ENCODE measurements at regions not wholly inside any gene's neighbourhood (a gene's known extent, or its start where the extent isn't known, plus 50 kb on each side); places are given as distances from the start of the nearest gene placed in this dataset.

GRCh38 chr7:50842041-50842440 lies 59.3 kb upstream of the GRB10 start:
- 90 to 91% methylated on average over 6 of the region's 6 CpGs for WGBS, 2 donors

DNA sequence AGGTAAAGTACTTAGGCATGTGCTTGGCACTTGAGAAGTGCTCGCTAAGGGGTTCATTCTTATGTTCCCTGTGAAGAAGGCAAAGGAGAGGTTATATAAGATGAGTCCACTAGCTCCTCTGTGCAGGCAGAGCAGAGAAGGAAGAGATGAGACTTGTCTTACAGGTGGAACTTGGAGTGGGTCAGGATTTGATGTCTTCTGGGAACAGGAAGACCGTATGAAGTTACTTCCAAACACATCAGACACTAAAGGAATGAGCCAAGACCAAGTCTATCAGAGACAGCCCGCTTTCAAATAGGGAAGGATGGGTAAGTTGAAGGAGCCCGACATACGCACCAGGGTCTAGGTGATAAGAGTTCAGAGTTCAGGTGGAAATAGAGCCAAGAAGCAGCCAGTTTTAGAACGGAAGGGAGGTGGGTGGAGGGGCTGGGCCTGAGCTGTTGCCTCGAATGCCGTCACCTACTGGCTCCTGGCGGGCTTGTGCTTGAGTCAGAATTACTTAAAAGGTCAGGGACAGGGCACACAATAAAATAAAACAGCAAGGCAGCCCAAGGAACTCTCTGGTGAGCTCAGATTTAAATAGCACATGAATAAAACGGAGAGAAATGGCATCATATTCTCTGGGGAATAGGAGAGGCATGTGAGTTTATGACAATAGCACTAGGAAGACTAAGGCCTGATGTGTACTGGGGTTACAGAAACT lies 56.1 kb upstream of the GRB10 start:
- Histone ChIP-seq H3K4me3 (no peak overlapping the region), H3K27ac (no peak overlapping the region), H3K4me1 (no peaks in the 10 kb centered on the region), H3K27me3 (no peaks in the 10 kb centered on the region), H3K36me3 (no peaks in the 10 kb centered on the region), H3K9me3 (no peaks in the 10 kb centered on the region)
- no peak for DNase-seq
- WGBS, 2 donors: 70 to 75% methylated on average over 10 of the region's 10 CpGs
- intact Hi-C loops (cut with DNase I): no loop called here
- no peak for TF ChIP-seq EP300 (IDR thresholded peaks at IDR 0.05)
- TF ChIP-seq, protein P1, sequence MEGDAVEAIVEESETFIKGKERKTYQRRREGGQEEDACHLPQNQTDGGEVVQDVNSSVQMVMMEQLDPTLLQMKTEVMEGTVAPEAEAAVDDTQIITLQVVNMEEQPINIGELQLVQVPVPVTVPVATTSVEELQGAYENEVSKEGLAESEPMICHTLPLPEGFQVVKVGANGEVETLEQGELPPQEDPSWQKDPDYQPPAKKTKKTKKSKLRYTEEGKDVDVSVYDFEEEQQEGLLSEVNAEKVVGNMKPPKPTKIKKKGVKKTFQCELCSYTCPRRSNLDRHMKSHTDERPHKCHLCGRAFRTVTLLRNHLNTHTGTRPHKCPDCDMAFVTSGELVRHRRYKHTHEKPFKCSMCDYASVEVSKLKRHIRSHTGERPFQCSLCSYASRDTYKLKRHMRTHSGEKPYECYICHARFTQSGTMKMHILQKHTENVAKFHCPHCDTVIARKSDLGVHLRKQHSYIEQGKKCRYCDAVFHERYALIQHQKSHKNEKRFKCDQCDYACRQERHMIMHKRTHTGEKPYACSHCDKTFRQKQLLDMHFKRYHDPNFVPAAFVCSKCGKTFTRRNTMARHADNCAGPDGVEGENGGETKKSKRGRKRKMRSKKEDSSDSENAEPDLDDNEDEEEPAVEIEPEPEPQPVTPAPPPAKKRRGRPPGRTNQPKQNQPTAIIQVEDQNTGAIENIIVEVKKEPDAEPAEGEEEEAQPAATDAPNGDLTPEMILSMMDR (IDR thresholded peaks at IDR 0.05): no peak
- TF ChIP-seq POLR2A (IDR thresholded peaks at IDR 0.05): no peak
- TF ChIP-seq POLR2AphosphoS5 (IDR thresholded peaks at IDR 0.05): no peak

More at GRCh38 chr7:50842041-50842440, 59.3 kb upstream of the GRB10 start:
- Histone ChIP-seq H3K27ac (no peak overlapping the region), H3K4me3 (no peak overlapping the region), H3K4me1 (no peaks in the 10 kb centered on the region), H3K36me3 (no peaks in the 10 kb centered on the region), H3K9me3 (no peaks in the 10 kb centered on the region), H3K27me3 (no peaks in the 10 kb centered on the region)
- TF ChIP-seq, protein P1 (IDR thresholded peaks at IDR 0.05): no peak
- no peak for TF ChIP-seq EP300 (IDR thresholded peaks at IDR 0.05)
- TF ChIP-seq POLR2AphosphoS5 (IDR thresholded peaks at IDR 0.05): no peak
- TF ChIP-seq POLR2A (IDR thresholded peaks at IDR 0.05): no peak
- no peak for DNase-seq
- intact Hi-C loops (cut with DNase I): no loop called here

GRCh38 chr7:50837965-50838364 lies 55.3 kb upstream of the GRB10 start:
- no peak for DNase-seq
- Histone ChIP-seq H3K36me3 (no peaks in the 10 kb centered on the region), H3K4me1 (no peaks in the 10 kb centered on the region), H3K27me3 (no peaks in the 10 kb centered on the region), H3K4me3 (no peak overlapping the region), H3K27ac (no peak overlapping the region), H3K9me3 (no peaks in the 10 kb centered on the region)
- no peak for TF ChIP-seq POLR2AphosphoS5 (IDR thresholded peaks at IDR 0.05)
- no peak for TF ChIP-seq EP300 (IDR thresholded peaks at IDR 0.05)
- TF ChIP-seq POLR2A (IDR thresholded peaks at IDR 0.05): no peak
- TF ChIP-seq, protein P1 (IDR thresholded peaks at IDR 0.05): no peak
- intact Hi-C loops (cut with DNase I): no loop called here
- 92 to 93% methylated on average over 11 of the region's 11 CpGs for WGBS, 2 donors

- Histone ChIP-seq H3K4me1 (no peaks in the 10 kb centered on the region), H3K4me3 (no peak overlapping the region), H3K27me3 (no peaks in the 10 kb centered on the region), H3K36me3 (no peaks in the 10 kb centered on the region), H3K9me3 (no peaks in the 10 kb centered on the region), H3K27ac (no peak overlapping the region)
- intact Hi-C loops (cut with DNase I): no loop called here
- TF ChIP-seq POLR2A (IDR thresholded peaks at IDR 0.05): no peak
- TF ChIP-seq, protein P1 (IDR thresholded peaks at IDR 0.05): no peak
- no peak for TF ChIP-seq POLR2AphosphoS5 (IDR thresholded peaks at IDR 0.05)
- TF ChIP-seq EP300 (IDR thresholded peaks at IDR 0.05): no peak
- DNase-seq: no peak
- 87 to 88% methylated on average over 2 of the region's 2 CpGs for WGBS, 2 donors
Observed at GRCh38 chr7:50836646-50837045, 54.0 kb upstream of the GRB10 start.

- intact Hi-C loops (cut with DNase I): no loop called here
- Histone ChIP-seq H3K9me3 (no peaks in the 10 kb centered on the region), H3K27me3 (no peaks in the 10 kb centered on the region), H3K27ac (no peak overlapping the region), H3K4me1 (no peaks in the 10 kb centered on the region), H3K4me3 (no peak overlapping the region), H3K36me3 (no peaks in the 10 kb centered on the region)
- TF ChIP-seq, protein P1 (IDR thresholded peaks at IDR 0.05): no peak
- TF ChIP-seq POLR2AphosphoS5 (IDR thresholded peaks at IDR 0.05): no peak
- TF ChIP-seq EP300 (IDR thresholded peaks at IDR 0.05): no peak
- no peak for TF ChIP-seq POLR2A (IDR thresholded peaks at IDR 0.05)
- WGBS, 2 donors: 81 to 85% methylated on average over 2 of the region's 2 CpGs
- DNase-seq: no peak
Observed at GRCh38 chr7:50835156-50835555, 52.5 kb upstream of the GRB10 start.

Measured in sigmoid colon (tissue), 6 donors.